Esophagus squamous epithelium (tissue), 4 donors: ENCODE measurements at regions not wholly inside any gene's neighbourhood (a gene's known extent, or its start where the extent isn't known, plus 50 kb on each side); places are given as distances from the start of the nearest gene placed in this dataset.

Source experiments
- POLR2A ChIP-seq, 4 donors: fragments of 450-650 bp; IDR thresholded peaks; one replicate each; pipeline ENCODE4 v1.6.1; 2017; ENCODE audit warnings: antibody characterized with exemption in 4 of 4, mild to moderate bottlenecking in 4 of 4, moderate library complexity in 3 of 4
- TF ChIP-seq, protein P1 (sequence below), 6 experiments: fragments of 450-650 bp in 4 of 6; fragments of 200-600 bp in 2 of 6; sonication (generic) in 2 of 6; IDR thresholded peaks; one replicate each; pipeline ENCODE4 v1.5.1; 2016 to 2019; ENCODE audit warnings: antibody characterized with exemption in 6 of 6, mild to moderate bottlenecking in 4 of 6, moderate library complexity in 4 of 6

DNA sequence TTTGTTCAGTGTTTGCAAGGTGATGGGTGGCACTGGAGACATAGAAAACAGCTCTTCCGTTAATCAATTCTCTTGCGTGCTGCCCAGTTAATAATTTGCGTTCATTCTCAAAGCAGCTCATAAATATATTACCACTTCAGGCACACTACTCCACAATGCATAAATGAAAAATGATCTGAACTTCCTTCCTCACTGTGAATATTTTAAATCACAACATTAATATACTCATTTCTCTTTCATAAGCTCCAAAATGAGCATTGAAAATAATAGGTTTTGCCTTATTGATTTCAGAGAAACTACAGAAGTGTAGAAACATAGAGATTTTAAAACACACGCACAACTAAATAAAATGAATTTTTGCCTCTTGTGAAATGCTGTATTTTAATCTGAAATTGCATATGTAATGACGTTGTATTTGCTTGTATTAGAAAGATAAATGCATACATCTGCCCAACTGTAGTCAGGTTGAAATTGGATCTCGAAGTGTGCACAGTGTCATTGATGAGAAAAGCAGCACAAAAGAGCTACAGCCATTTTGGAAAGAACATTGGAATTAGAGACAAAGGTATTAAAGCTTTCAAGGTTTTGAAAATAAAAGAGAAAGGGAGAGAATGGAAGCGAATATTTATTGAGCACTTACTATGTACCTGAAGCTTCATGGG lies 350.5 kb downstream of the LPIN1 start:
- TF ChIP-seq POLR2A (IDR thresholded peaks at IDR 0.05) = no peak
- TF ChIP-seq, protein P1, sequence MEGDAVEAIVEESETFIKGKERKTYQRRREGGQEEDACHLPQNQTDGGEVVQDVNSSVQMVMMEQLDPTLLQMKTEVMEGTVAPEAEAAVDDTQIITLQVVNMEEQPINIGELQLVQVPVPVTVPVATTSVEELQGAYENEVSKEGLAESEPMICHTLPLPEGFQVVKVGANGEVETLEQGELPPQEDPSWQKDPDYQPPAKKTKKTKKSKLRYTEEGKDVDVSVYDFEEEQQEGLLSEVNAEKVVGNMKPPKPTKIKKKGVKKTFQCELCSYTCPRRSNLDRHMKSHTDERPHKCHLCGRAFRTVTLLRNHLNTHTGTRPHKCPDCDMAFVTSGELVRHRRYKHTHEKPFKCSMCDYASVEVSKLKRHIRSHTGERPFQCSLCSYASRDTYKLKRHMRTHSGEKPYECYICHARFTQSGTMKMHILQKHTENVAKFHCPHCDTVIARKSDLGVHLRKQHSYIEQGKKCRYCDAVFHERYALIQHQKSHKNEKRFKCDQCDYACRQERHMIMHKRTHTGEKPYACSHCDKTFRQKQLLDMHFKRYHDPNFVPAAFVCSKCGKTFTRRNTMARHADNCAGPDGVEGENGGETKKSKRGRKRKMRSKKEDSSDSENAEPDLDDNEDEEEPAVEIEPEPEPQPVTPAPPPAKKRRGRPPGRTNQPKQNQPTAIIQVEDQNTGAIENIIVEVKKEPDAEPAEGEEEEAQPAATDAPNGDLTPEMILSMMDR (IDR thresholded peaks at IDR 0.05) = no peak
